ENCODE measurements at regions not wholly inside any gene's neighbourhood (a gene's known extent, or its start where the extent isn't known, plus 50 kb on each side); places are given as distances from the start of the nearest gene placed in this dataset.
"Not testable (repeated sequence)": the region's sequence is repeated elsewhere in the genome, so short reads cannot be mapped to it uniquely, and the experiment has no call there.

DNA sequence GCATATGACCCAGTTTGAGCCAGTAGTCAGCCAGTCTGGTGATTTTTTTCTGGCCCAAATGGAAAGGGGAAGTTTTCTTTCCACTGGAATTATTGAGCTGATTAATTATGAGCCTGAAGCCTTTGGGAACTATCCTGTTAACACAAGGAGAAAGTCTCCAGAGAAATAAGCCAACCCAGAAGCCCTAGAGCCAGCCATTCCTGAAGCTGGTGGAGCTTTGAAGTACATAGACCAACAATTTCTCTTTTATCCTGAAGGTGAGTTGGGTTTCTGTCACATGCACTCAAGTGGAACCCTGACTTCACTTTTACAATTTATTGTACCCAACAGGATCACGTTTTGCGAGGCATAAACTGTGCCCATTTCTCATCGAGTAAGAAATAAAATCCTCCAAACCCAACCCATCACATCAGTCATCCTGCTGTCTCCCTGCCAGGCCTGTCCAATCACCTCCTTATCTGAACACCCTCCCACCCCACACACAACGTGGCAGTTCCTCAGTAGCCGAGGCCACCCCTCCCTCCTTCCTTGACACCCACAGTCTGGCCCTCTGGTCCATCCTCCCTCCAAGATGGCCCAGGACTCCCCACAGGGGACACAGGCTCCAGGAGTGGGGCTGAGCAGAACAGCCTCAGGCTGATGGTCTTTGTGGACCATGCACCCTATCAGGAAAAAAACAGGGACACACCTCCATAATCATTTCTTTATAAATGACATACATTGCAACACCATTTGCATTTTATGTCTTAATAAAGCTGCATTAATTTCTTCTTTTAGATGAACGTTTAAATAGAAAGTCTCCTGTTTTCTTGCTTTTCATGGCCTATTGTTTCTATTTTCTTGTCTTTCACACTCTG lies 55.7 kb upstream of the GATA2 start:
- Histone ChIP-seq H3K9me3 (ENCODE audit: control insufficient read depth, low read length) (peaks cover 3% of the 10 kb centered on the region), H3K27me3 (replicated peaks; ENCODE audit: control insufficient read depth, insufficient read depth, low read length) (peaks cover 7% of the 10 kb centered on the region)
- DNase-seq (ENCODE audit: low read depth) = no peak

DNA sequence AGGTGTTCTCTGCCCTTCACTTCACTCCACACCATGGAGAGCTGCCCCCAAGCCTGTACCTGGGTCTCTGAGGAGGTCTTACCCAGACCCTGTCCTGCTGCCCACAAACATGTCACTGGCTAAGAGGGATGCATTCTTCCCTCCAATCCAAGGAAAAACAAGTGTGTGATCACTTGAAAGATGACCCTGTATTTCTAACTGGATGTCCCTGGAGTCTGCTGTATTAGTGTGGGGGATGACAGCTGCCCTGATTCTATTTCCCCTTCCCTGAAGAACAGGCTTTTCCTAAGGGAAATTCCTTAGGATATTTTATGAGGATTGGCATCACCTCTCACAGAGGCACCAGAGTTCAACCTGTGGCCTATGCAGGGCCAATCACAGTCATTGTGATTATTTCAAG lies 55.0 kb upstream of the GATA2 start:
- H3K27me3 ChIP-seq (replicated peaks; ENCODE audit: control insufficient read depth, insufficient read depth, low read length) = peaks cover 6% of the 10 kb centered on the region
- no peak for DNase-seq (ENCODE audit: low read depth)
- peaks cover 14% of the 10 kb centered on the region for H3K4me1 ChIP-seq (ENCODE audit: control insufficient read depth, insufficient read depth, low read length)
- peaks cover 9% of the 10 kb centered on the region for H3K9me3 ChIP-seq (ENCODE audit: control insufficient read depth, low read length)
- no peak overlapping the region for H3K9ac ChIP-seq (ENCODE audit: low read length)
- H3K4me3 ChIP-seq (ENCODE audit: low read length) = no peak overlapping the region
- H3K36me3 ChIP-seq (ENCODE audit: control insufficient read depth, insufficient read depth, low read length, severe bottlenecking) = no peaks in the 10 kb centered on the region

More for the DNA sequence above, 55.7 kb upstream of the GATA2 start:
- Histone ChIP-seq H3K4me3 (ENCODE audit: low read length) (peak overlapping the region; percentile 54), H3K36me3 (ENCODE audit: control insufficient read depth, insufficient read depth, low read length, severe bottlenecking) (no peaks in the 10 kb centered on the region), H3K4me1 (ENCODE audit: control insufficient read depth, insufficient read depth, low read length) (peaks cover 14% of the 10 kb centered on the region), H3K9ac (ENCODE audit: low read length) (no peak overlapping the region)

DNA sequence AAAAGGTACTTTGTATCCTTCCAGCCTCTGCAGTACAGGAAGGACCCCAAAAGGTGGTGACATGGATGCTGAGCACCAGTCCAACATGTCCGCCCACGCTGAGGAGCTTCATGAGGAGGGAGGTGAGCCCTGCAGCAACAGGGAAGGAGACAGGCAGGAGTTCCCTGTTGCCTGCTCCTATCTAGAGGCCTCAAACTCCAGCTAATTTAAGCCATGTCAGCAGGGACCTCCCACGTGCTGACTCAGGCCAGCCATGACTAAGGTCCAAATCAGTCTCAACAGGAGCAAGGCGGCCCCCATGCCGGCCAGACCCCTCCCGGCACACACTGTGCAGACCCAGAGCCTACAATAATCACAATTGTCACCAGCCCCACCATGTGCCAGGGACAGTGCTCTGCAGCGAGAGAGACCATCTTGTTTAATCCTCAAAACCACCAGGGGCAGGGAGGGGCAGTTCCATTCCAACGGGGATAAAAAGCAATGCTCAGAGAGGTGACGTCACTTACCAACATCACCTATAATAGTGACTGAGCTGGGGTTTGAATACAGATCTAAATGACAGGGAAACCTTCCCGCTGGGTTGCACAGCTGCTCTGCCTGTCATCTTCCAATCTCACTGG lies 54.5 kb upstream of the GATA2 start:
- no peaks in the 10 kb centered on the region for H3K36me3 ChIP-seq (ENCODE audit: control insufficient read depth, insufficient read depth, low read length, severe bottlenecking)
- H3K4me1 ChIP-seq (ENCODE audit: control insufficient read depth, insufficient read depth, low read length) = peaks cover 14% of the 10 kb centered on the region
- DNase-seq (ENCODE audit: low read depth) = peak; percentile 47
- no peak overlapping the region for H3K9ac ChIP-seq (ENCODE audit: low read length)
- no peak overlapping the region for H3K4me3 ChIP-seq (ENCODE audit: low read length)
- peaks cover 14% of the 10 kb centered on the region for H3K9me3 ChIP-seq (ENCODE audit: control insufficient read depth, low read length)
- H3K27me3 ChIP-seq (replicated peaks; ENCODE audit: control insufficient read depth, insufficient read depth, low read length) = peaks cover 5% of the 10 kb centered on the region

DNA sequence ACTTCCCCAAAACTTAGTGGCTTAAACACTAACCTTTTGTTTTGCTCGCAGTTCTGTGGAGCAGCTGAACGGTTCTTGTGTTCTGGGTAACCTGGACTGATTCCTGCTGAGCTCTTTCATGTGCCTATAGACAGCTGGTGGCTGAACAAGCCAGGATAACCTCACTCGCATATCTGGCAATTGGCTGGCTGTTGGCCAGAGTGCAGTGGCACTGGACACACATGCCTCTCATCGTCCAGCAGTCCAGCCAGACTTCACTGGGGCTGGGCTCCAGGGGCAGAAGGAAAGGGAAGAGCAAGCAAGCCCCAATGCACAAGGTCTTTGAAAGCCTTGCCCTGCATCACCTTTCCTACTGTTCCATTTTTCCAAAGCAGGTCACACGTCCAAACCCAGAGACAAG lies 53.6 kb upstream of the GATA2 start:
- H3K9ac ChIP-seq (ENCODE audit: low read length) = no peak overlapping the region
- peaks cover 4% of the 10 kb centered on the region for H3K27me3 ChIP-seq (replicated peaks; ENCODE audit: control insufficient read depth, insufficient read depth, low read length)
- peaks cover 14% of the 10 kb centered on the region for H3K4me1 ChIP-seq (ENCODE audit: control insufficient read depth, insufficient read depth, low read length)
- no peaks in the 10 kb centered on the region for H3K36me3 ChIP-seq (ENCODE audit: control insufficient read depth, insufficient read depth, low read length, severe bottlenecking)
- no peak overlapping the region for H3K4me3 ChIP-seq (ENCODE audit: low read length)
- DNase-seq (ENCODE audit: low read depth) = no peak
- H3K9me3 ChIP-seq (ENCODE audit: control insufficient read depth, low read length) = peaks cover 15% of the 10 kb centered on the region

DNA sequence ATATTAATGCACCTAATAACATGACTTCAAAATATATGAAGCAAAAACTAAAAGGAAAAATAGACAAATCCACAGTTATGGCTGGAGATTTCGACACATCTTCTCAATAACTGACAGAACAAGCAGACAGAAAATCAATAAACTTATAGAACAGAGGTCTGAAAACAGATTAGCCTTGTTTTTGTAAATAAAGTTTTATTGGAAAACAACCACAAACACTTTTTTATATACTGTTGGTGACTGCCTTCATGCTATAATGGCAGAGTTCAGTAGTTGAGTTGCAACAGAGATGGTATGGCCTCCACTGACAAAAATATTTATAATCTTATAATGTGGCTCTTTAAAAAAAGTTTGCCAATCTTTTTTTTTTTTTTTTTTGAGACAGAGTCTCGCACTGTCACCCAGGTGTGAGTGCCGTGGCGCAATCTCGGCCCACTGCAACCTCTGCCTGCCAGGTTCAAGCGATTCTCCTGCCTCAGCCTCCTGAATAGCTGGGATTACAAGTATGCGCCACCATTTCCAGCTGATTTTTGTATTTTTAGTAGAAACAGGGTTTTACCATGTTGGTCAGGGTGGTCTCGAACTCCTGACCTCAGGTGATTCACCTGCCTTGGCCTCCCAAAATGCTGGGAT lies 52.2 kb upstream of the GATA2 start:
- H3K27me3 ChIP-seq (replicated peaks; ENCODE audit: control insufficient read depth, insufficient read depth, low read length) = peaks cover 11% of the 10 kb centered on the region
- H3K9me3 ChIP-seq (ENCODE audit: control insufficient read depth, low read length) = peaks cover 15% of the 10 kb centered on the region
- H3K9ac ChIP-seq (ENCODE audit: low read length) = no peak overlapping the region
- H3K4me3 ChIP-seq (ENCODE audit: low read length) = no peak overlapping the region
- DNase-seq (ENCODE audit: low read depth) = no peak
- peaks cover 14% of the 10 kb centered on the region for H3K4me1 ChIP-seq (ENCODE audit: control insufficient read depth, insufficient read depth, low read length)
- no peaks in the 10 kb centered on the region for H3K36me3 ChIP-seq (ENCODE audit: control insufficient read depth, insufficient read depth, low read length, severe bottlenecking)

DNA sequence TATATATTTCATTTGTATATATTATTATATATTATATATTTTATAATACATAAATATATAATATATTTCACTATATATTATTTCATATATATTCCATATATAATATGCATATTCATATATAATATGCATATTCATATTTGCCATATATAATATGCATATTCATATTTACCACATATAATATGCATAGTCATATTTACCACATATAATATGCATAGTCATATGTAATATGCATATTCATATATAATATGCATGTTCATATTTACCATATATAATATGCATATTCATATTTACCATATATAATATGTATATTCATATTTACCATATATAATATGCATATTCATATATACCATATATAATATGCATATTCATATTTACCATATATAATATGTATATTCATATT lies 51.2 kb upstream of the GATA2 start:
- no peak overlapping the region for H3K9ac ChIP-seq (ENCODE audit: low read length)
- DNase-seq (ENCODE audit: low read depth) = no peak
- H3K36me3 ChIP-seq (ENCODE audit: control insufficient read depth, insufficient read depth, low read length, severe bottlenecking) = no peaks in the 10 kb centered on the region
- H3K4me1 ChIP-seq (ENCODE audit: control insufficient read depth, insufficient read depth, low read length) = peaks cover 12% of the 10 kb centered on the region
- no peak overlapping the region for H3K4me3 ChIP-seq (ENCODE audit: low read length)
- H3K9me3 ChIP-seq (ENCODE audit: control insufficient read depth, low read length) = peaks cover 15% of the 10 kb centered on the region
- H3K27me3 ChIP-seq (replicated peaks; ENCODE audit: control insufficient read depth, insufficient read depth, low read length) = peaks cover 20% of the 10 kb centered on the region

DNA sequence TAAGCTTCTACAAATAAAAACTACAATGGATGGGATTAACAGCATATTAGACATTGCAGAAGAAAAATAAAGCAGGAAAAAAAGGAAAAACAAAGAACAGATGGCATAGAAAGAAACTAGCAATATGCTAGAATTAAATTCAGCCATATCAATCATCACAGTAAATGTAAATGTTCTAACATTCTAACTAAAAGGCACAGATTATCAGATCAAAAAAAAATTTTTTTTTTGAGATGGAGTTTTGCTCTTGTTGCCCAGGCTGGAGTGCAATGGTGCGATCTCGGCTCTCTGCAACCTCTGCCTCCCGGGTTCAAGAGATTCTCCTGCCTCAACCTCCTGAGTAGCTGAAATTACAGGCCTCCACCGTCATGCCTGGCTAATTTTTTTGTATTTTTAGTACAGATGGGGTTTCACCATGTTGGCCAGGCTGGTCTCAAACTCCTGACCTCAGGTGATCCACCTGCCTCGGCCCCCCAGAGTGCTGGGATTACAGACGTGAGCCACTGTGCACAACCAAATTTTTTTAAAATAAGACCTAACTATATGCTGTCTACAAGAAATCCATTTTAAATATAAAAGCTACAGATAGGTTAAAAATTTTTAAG lies 50.7 kb upstream of the GATA2 start:
- DNase-seq (ENCODE audit: low read depth); H3K4me3 ChIP-seq (ENCODE audit: low read length); H3K36me3 ChIP-seq (ENCODE audit: control insufficient read depth, insufficient read depth, low read length, severe bottlenecking); H3K4me1 ChIP-seq (ENCODE audit: control insufficient read depth, insufficient read depth, low read length); H3K9ac ChIP-seq (ENCODE audit: low read length): not testable (repeated sequence)
- Histone ChIP-seq H3K9me3 (ENCODE audit: control insufficient read depth, low read length) (peaks cover 15% of the 10 kb centered on the region), H3K27me3 (replicated peaks; ENCODE audit: control insufficient read depth, insufficient read depth, low read length) (peaks cover 25% of the 10 kb centered on the region)

All from adipocyte (in vitro differentiated cells).